HG03280 (cell line): ENCODE measurements at regions not wholly inside any gene's neighbourhood (a gene's known extent, or its start where the extent isn't known, plus 50 kb on each side); places are given as distances from the start of the nearest gene placed in this dataset.
"Not testable (repeated sequence)": the region's sequence is repeated elsewhere in the genome, so short reads cannot be mapped to it uniquely, and the experiment has no call there.

ENCODE experiments used
- ATAC-seq: cut with Tn5 transposase; IDR thresholded peaks from one replicate; pipeline ENCODE4 v1.9.1; 2021; ENCODE audit warnings: mild to moderate bottlenecking, moderate library complexity; ENCODE audit not compliant: unreplicated experiment

GRCh38 chr6:142633317-142633716 is 311.7 kb downstream of the HIVEP2 start:
- ATAC-seq: no peak

GRCh38 chr6:142635130-142635529 is 309.8 kb downstream of the HIVEP2 start:
- no peak for ATAC-seq

GRCh38 chr6:142637624-142638351 is 307.2 kb downstream of the HIVEP2 start:
- no peak for ATAC-seq

GRCh38 chr6:142642651-142643050 is 302.3 kb downstream of the HIVEP2 start:
- ATAC-seq: no peak

GRCh38 chr6:142644866-142645265 is 300.1 kb downstream of the HIVEP2 start:
- ATAC-seq: no peak

- no peak for ATAC-seq
Observed at GRCh38 chr6:142645663-142646062, 299.3 kb downstream of the HIVEP2 start.

GRCh38 chr6:142647449-142648035 is 297.4 kb downstream of the HIVEP2 start:
- ATAC-seq: no peak

GRCh38 chr6:142648036-142648451 is 296.9 kb downstream of the HIVEP2 start:
- no peak for ATAC-seq

- no peak for ATAC-seq
Observed at GRCh38 chr6:142648526-142648925, 296.4 kb downstream of the HIVEP2 start.

GRCh38 chr6:142649438-142650234 is 295.3 kb downstream of the HIVEP2 start:
- ATAC-seq: not testable (repeated sequence)

- no peak for ATAC-seq
Observed at GRCh38 chr6:142651384-142651783, 293.6 kb downstream of the HIVEP2 start.

GRCh38 chr6:142653710-142654420 is 291.1 kb downstream of the HIVEP2 start:
- no peak for ATAC-seq

GRCh38 chr6:142659661-142660060 is 285.3 kb downstream of the HIVEP2 start:
- ATAC-seq: no peak

- ATAC-seq: no peak
Observed at GRCh38 chr6:142665393-142665792, 279.6 kb downstream of the HIVEP2 start.

- no peak for ATAC-seq
Observed at GRCh38 chr6:142666599-142667185, 278.3 kb downstream of the HIVEP2 start.

GRCh38 chr6:142669471-142670351 is 275.3 kb downstream of the HIVEP2 start:
- ATAC-seq: no peak

- no peak for ATAC-seq
Observed at GRCh38 chr6:142671791-142672190, 273.2 kb downstream of the HIVEP2 start.

GRCh38 chr6:142675517-142675916 is 269.5 kb downstream of the HIVEP2 start:
- ATAC-seq: no peak

GRCh38 chr6:142676027-142676443 is 268.9 kb downstream of the HIVEP2 start:
- ATAC-seq: no peak
